Colonic mucosa (tissue), 4 donors: ENCODE measurements at regions not wholly inside any gene's neighbourhood (a gene's known extent, or its start where the extent isn't known, plus 50 kb on each side); places are given as distances from the start of the nearest gene placed in this dataset.

ENCODE experiments used
- DNase-seq: peaks from one replicate; pipeline ENCODE4 v3.0.0-alpha.2; 2020
- H3K27ac ChIP-seq: fragments of 200-600 bp; one replicate; pipeline ENCODE4 v1.8.0; 2021
- H3K27me3 ChIP-seq: fragments of 200-600 bp; one replicate; pipeline ENCODE4 v1.8.0; 2021
- H3K36me3 ChIP-seq: fragments of 200-600 bp; one replicate; pipeline ENCODE4 v1.8.0; 2021
- H3K4me1 ChIP-seq: fragments of 200-600 bp; one replicate; pipeline ENCODE4 v1.8.0; 2021; ENCODE audit warnings: mild to moderate bottlenecking
- H3K4me3 ChIP-seq: fragments of 200-600 bp; one replicate; pipeline ENCODE4 v1.8.0; 2021
- H3K9ac ChIP-seq, 2 donors: one replicate each; pipeline ENCODE4 v1.7.0; 2013; ENCODE audit warnings: control low read depth in 2 of 2, low read depth in 2 of 2, low read length in 2 of 2
- H3K9me3 ChIP-seq: fragments of 200-600 bp; one replicate; pipeline ENCODE4 v1.8.0; 2021
- intact Hi-C: fragments of 100-400 bp; cut with DNase I; formaldehyde crosslinking; loops from one replicate; pipeline ENCODE4 v1.14.1; 2022
- TF ChIP-seq, protein P1 (sequence below): fragments of 200-600 bp; IDR thresholded peaks from one replicate; pipeline ENCODE4 v1.8.0; 2022; ENCODE audit warnings: antibody characterized with exemption, mild to moderate bottlenecking
- donor health status: healthy.
- donor health status: DM: no; HTN: no; CAD: no.
- donor health status: DM: no; HTN: no; CAD: no.

DNA sequence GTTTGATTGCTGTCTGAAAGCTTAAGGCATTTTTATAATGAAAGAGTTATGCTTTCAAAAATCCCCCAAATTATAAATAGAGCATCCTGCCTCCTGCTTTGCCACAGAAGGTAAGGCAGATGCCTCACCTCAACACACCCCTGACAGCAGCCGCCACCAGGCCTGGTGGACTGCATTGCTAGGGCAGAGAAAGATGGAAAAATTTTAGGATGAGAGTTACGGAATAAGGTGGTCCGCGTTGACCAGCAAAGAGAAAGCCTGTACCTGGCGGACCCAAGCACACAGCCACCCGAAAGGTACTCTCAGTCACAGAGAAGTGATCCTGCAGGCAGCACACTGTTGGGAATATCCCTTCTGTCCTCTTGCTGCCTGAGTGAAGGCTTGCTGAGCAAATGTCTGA is 360.4 kb upstream of the SHH start:
- H3K27ac ChIP-seq, result no peak overlapping the region
- no peaks in the 10 kb centered on the region for H3K36me3 ChIP-seq
- no peak overlapping the region for H3K9ac ChIP-seq
- no peaks in the 10 kb centered on the region for H3K9me3 ChIP-seq
- no peaks in the 10 kb centered on the region for H3K27me3 ChIP-seq
- no peak for DNase-seq
- TF ChIP-seq, protein P1, sequence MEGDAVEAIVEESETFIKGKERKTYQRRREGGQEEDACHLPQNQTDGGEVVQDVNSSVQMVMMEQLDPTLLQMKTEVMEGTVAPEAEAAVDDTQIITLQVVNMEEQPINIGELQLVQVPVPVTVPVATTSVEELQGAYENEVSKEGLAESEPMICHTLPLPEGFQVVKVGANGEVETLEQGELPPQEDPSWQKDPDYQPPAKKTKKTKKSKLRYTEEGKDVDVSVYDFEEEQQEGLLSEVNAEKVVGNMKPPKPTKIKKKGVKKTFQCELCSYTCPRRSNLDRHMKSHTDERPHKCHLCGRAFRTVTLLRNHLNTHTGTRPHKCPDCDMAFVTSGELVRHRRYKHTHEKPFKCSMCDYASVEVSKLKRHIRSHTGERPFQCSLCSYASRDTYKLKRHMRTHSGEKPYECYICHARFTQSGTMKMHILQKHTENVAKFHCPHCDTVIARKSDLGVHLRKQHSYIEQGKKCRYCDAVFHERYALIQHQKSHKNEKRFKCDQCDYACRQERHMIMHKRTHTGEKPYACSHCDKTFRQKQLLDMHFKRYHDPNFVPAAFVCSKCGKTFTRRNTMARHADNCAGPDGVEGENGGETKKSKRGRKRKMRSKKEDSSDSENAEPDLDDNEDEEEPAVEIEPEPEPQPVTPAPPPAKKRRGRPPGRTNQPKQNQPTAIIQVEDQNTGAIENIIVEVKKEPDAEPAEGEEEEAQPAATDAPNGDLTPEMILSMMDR, result no peak
- H3K4me3 ChIP-seq, result no peak overlapping the region
- no peaks in the 10 kb centered on the region for H3K4me1 ChIP-seq
- intact Hi-C loops, result no loop called here

DNA sequence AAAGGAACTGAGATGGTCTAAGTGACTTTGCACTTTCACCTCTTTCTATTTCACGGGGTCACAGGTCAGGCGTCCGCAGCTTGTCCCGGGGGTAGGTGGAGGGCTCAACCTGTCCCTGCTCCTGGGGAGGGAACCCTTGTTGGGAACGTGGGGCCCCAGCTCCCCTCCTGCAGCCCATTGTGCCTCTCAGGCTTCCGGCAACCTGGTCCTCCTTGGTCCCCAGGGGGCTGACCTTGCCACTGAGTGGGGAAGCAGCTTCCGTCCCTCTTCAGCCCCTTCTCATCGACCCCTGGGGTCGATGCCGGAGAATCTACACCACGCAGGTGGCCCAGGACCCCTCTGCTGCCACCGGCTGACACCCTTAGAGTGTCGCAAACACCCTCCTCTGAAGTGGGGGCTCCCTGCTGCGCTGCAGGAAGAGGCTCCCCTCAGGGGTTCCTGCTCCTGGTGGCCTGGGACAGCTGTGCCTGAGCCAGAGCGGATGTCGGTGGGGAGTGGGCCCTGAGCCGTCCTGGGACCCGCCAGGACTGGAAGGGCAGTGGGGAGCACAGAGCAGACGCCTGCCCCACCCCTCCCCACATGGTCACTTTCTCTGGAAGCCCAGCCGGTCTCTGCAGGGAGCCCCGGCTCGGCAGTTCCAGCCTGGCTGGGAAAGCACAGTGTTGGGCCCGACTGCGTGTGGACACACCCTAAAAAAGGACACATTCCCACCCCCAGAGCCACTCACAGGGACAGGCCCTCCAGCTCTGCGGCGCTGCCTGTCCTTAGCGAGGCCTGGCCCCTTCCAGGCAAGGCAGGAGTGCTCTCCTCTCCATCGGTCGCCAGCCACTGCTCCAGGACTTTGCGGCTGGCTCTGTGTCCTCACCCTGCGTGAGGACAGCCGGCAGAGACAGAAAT is 357.5 kb upstream of the SHH start:
- Histone ChIP-seq H3K27ac (no peak overlapping the region), H3K36me3 (no peaks in the 10 kb centered on the region), H3K4me3 (no peak overlapping the region), H3K4me1 (no peaks in the 10 kb centered on the region), H3K9me3 (no peaks in the 10 kb centered on the region), H3K27me3 (no peaks in the 10 kb centered on the region), H3K9ac (no peak overlapping the region)
- intact Hi-C loops, result no loop called here
- TF ChIP-seq, protein P1, result no peak
- no peak for DNase-seq

DNA sequence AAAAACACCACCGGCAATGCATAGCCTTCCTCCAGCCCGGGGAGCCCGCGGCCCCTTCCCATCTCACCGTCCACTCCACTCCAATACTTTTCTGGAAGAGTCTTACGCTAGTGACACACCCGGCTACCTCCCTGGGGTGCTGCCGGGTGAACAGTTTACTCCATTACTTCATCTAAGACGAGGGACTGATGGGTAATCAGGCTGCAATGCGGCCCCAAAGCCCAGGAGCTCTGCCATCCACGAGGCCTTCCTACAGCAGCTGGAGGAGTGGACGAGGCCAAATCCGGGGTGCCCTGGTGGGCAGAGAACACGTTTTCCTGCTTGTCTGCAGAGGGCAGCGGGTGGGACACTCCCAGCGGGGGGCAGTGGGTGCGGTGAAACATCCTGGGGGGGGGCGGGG is 356.2 kb upstream of the SHH start:
- TF ChIP-seq, protein P1, result no peak
- Histone ChIP-seq H3K36me3 (no peaks in the 10 kb centered on the region), H3K4me3 (no peak overlapping the region), H3K27ac (no peak overlapping the region), H3K4me1 (no peaks in the 10 kb centered on the region), H3K9ac (no peak overlapping the region), H3K9me3 (no peaks in the 10 kb centered on the region), H3K27me3 (no peaks in the 10 kb centered on the region)
- intact Hi-C loops, result no loop called here
- no peak for DNase-seq

DNA sequence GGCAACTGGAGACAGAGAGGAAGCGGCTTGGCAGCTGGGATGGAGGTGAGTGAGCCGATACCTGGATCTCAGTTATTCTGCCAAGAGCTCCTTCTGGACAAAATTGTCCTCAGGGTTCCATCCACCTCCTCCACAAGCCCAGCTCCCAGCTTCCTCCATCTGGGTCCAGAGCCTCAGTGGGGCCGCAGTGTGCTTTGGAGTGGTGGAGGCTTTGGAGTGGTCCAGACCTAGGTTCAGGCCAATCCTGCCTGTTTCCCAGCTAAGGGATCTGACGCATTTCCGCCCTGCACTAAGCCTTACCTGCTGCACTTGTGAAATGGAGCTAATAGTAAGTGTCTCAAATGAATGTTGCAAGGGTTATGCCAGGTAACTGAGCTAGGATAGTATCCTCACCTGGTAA is 355.7 kb upstream of the SHH start:
- Histone ChIP-seq H3K27ac (no peak overlapping the region), H3K4me3 (no peak overlapping the region), H3K9me3 (no peaks in the 10 kb centered on the region), H3K9ac (no peak overlapping the region), H3K4me1 (no peaks in the 10 kb centered on the region), H3K36me3 (no peaks in the 10 kb centered on the region), H3K27me3 (peaks cover 1% of the 10 kb centered on the region)
- TF ChIP-seq, protein P1, result no peak
- no peak for DNase-seq
- intact Hi-C loops, result no loop called here

DNA sequence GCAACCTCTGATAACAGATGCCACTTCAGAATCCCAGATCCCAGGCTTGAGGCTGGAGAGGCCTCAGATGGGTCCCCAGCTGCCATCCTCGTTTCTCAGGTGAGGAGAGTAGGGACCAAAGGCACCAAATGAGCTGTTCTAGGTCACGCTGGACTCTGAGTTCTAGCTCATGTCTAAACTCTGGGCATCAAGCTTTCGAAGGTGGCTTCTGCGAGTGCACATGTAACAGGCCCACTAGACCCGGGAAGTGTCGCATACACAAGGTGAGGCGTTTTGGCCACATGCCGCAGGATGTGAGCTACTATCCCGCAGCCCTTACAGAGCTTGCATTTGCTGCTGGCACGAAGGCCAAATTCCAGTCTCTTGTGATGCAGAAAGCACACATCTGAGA is 355.1 kb upstream of the SHH start:
- H3K36me3 ChIP-seq, result no peaks in the 10 kb centered on the region
- H3K27ac ChIP-seq, result no peak overlapping the region
- no peak overlapping the region for H3K4me3 ChIP-seq
- H3K4me1 ChIP-seq, result no peaks in the 10 kb centered on the region
- intact Hi-C loops, result no loop called here
- TF ChIP-seq, protein P1, result no peak
- H3K9ac ChIP-seq, result no peak overlapping the region
- H3K9me3 ChIP-seq, result no peaks in the 10 kb centered on the region
- DNase-seq, result no peak
- H3K27me3 ChIP-seq, result peaks cover 7% of the 10 kb centered on the region
